ENCODE measurements at regions not wholly inside any gene's neighbourhood (a gene's known extent, or its start where the extent isn't known, plus 50 kb on each side); places are given as distances from the start of the nearest gene placed in this dataset.

DNA sequence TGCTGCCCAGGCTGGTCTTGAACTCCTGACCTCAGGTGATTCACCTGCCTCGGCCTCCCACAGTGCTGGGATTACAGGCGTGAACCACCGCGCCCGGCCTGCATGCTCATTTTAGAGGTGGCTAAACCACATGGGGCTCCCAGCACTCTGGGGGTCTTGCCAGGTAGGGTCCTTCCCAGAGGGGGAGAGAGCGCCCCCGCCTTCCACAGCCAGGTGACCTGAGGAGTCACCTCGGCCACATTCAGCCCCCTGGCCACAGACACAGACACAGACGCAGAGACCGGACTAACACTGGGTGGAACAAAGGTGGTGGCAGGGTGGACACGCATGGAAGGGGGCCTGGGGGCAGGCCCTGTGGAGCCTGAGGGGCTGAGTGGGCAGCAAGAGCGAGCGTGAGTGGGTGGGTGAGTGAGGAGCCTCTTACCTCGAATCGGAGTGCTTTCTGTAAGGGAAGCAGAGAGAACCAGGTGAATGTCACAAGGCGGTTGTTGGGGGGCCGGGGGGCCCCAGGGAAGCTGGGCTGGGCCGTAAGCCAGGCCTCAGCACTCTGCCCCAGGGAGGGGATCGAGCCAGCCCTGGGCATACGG is 80.1 kb downstream of the PTPRS start:
- TF ChIP-seq ZFP3 (CRISPR knock-in tag; IDR thresholded peaks at IDR 0.05) (no peak), RARB (CRISPR knock-in tag; IDR thresholded peaks at IDR 0.05) (no peak), SNAI2 (CRISPR knock-in tag; IDR thresholded peaks at IDR 0.05) (no peak), ZFP30 (CRISPR knock-in tag; IDR thresholded peaks at IDR 0.05) (no peak), CSDC2 (CRISPR knock-in tag; IDR thresholded peaks at IDR 0.05) (no peak)
- no peak for ATAC-seq

DNA sequence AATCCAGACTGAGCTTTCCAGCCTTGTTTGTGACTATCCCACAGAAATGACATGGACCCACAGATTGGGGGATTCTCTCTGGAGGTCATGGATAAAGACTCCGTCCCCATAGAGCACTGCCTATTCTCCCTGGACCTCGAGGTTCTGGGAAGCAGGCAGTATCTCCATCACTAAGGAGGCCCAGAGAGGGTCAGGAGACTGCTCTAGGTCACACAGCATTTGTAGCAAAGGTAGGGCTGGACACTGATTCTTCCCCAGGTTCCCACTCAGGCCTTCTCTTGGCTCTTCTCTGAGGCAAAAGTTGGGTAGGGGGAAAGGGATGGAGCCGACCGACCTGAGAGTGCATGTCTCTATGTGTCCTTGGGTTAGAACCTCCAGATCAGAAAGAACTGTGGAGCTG is 80.9 kb downstream of the PTPRS start:
- ATAC-seq, result no peak
- no peak for TF ChIP-seq CSDC2 (CRISPR knock-in tag; IDR thresholded peaks at IDR 0.05)

DNA sequence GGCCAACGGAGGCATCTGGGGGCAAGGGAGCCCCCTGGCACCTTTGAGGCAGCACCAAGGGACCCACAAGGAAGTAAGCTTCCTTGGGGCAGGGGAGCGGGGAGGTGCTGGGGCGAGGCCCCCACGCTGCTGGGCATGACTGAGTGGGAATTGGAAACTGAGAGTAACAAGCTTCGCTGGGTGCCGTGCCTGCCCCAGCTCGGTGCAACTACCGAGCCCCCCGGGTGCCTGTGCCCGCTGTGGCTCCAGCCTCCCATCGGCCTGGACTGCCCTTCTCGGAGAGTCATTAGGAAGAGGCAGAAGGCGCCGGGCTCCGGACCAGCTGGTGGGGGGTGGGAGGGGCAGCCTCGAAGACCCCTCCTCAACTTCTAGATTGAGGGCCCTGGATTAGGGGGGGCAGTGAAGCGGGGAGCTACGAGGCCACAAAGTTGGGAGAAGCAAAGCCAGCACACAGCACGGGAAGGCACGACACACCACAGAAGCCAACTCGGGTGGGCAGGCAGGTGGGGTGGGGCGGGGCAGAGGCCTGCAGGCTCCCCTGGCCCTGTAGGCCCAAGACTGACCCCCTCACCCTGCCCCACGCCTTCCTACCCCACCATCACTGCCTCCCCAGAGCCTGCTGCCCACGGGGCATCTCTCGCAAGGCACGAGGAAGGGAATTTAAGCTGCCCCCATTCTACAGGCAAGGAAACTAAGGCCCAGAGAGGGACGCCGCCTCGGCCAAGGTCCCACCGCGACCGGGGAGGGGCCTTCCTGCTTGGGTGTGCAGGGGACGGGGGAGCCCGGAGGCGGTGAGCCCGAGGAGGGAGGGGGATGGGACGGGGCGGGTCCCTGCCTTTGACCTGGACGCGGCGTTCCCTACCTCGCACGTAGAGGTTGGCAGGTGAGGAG is 83.2 kb downstream of the PTPRS start:
- no peak for ATAC-seq
- TF ChIP-seq, protein P1, sequence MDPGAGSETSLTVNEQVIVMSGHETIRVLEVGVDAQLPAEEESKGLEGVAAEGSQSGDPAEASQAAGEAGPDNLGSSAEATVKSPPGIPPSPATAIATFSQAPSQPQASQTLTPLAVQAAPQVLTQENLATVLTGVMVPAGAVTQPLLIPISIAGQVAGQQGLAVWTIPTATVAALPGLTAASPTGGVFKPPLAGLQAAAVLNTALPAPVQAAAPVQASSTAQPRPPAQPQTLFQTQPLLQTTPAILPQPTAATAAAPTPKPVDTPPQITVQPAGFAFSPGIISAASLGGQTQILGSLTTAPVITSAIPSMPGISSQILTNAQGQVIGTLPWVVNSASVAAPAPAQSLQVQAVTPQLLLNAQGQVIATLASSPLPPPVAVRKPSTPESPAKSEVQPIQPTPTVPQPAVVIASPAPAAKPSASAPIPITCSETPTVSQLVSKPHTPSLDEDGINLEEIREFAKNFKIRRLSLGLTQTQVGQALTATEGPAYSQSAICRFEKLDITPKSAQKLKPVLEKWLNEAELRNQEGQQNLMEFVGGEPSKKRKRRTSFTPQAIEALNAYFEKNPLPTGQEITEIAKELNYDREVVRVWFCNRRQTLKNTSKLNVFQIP (CRISPR knock-in tag; IDR thresholded peaks at IDR 0.05; ENCODE audit: borderline replicate concordance, low read depth), result no peak
- no peak for TF ChIP-seq BACH2 (CRISPR knock-in tag; IDR thresholded peaks at IDR 0.05; ENCODE audit: borderline replicate concordance)
- TF ChIP-seq, protein P2, sequence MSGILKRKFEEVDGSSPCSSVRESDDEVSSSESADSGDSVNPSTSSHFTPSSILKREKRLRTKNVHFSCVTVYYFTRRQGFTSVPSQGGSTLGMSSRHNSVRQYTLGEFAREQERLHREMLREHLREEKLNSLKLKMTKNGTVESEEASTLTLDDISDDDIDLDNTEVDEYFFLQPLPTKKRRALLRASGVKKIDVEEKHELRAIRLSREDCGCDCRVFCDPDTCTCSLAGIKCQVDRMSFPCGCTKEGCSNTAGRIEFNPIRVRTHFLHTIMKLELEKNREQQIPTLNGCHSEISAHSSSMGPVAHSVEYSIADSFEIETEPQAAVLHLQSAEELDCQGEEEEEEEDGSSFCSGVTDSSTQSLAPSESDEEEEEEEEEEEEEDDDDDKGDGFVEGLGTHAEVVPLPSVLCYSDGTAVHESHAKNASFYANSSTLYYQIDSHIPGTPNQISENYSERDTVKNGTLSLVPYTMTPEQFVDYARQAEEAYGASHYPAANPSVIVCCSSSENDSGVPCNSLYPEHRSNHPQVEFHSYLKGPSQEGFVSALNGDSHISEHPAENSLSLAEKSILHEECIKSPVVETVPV (CRISPR knock-in tag; IDR thresholded peaks at IDR 0.05), result no peak
- no peak for TF ChIP-seq ISL1 (CRISPR knock-in tag; IDR thresholded peaks at IDR 0.05)
- TF ChIP-seq, protein P3, sequence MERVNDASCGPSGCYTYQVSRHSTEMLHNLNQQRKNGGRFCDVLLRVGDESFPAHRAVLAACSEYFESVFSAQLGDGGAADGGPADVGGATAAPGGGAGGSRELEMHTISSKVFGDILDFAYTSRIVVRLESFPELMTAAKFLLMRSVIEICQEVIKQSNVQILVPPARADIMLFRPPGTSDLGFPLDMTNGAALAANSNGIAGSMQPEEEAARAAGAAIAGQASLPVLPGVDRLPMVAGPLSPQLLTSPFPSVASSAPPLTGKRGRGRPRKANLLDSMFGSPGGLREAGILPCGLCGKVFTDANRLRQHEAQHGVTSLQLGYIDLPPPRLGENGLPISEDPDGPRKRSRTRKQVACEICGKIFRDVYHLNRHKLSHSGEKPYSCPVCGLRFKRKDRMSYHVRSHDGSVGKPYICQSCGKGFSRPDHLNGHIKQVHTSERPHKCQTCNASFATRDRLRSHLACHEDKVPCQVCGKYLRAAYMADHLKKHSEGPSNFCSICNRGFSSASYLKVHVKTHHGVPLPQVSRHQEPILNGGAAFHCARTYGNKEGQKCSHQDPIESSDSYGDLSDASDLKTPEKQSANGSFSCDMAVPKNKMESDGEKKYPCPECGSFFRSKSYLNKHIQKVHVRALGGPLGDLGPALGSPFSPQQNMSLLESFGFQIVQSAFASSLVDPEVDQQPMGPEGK (CRISPR knock-in tag; IDR thresholded peaks at IDR 0.05; ENCODE audit: borderline replicate concordance), result no peak
- no peak for TF ChIP-seq ZNF565 (CRISPR knock-in tag; conservative IDR thresholded peaks at IDR 0.05; ENCODE audit: low read depth)
- TF ChIP-seq ZFP3 (CRISPR knock-in tag; IDR thresholded peaks at IDR 0.05), result no peak
- TF ChIP-seq OSR1 (CRISPR knock-in tag; IDR thresholded peaks at IDR 0.05), result no peak
- no peak for TF ChIP-seq TOX (CRISPR knock-in tag; IDR thresholded peaks at IDR 0.05; ENCODE audit: borderline replicate concordance)
- no peak for TF ChIP-seq RARB (CRISPR knock-in tag; IDR thresholded peaks at IDR 0.05)
- no peak for TF ChIP-seq TSHZ2 (CRISPR knock-in tag; IDR thresholded peaks at IDR 0.05)
- TF ChIP-seq ZFP30 (CRISPR knock-in tag; IDR thresholded peaks at IDR 0.05), result no peak
- TF ChIP-seq ZNF8 (CRISPR knock-in tag; IDR thresholded peaks at IDR 0.05), result no peak
- no peak for TF ChIP-seq TCF4 (CRISPR knock-in tag; IDR thresholded peaks at IDR 0.05; ENCODE audit: borderline replicate concordance)
- TF ChIP-seq SNAI2 (CRISPR knock-in tag; IDR thresholded peaks at IDR 0.05), result no peak
- TF ChIP-seq ESRRG (CRISPR knock-in tag; IDR thresholded peaks at IDR 0.05), result no peak
- TF ChIP-seq GLIS3 (CRISPR knock-in tag; IDR thresholded peaks at IDR 0.05), result no peak

DNA sequence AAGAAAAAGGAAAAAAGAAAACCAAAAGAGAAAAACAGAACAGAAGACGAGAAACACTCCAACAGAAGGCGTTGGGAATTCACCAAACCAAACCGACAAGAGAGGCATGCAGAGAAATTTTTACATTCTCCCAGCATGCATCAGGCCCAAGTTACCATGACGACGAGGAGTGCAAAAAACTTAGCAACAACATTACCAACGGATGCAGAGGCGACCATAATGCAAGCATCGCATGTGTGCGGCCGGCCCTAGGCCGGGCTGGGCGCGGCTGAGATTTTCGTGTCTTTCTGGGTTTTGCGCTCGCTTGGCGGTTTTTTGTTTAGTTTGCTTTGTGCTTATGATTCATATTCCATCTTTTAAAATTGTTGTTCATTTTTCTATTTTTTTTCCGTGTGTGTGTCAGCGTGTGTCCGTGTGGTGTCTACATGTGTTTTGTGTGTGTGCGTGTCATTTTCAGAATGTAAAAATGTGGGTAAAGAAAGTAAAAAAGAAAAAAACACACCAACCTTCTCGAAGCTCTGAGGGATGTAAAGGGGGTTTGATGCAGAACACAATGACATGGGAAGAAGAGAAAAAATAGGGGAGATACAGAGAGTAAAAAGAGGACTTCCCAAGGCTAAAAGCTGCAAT is 84.9 kb downstream of the PTPRS start:
- no peak for ATAC-seq
- no peak for TF ChIP-seq ESRRG (CRISPR knock-in tag; IDR thresholded peaks at IDR 0.05)
- TF ChIP-seq ZNF8 (CRISPR knock-in tag; IDR thresholded peaks at IDR 0.05), result no peak
- TF ChIP-seq OSR1 (CRISPR knock-in tag; IDR thresholded peaks at IDR 0.05), result no peak
- no peak for TF ChIP-seq RARB (CRISPR knock-in tag; IDR thresholded peaks at IDR 0.05)
- no peak for TF ChIP-seq ZFP3 (CRISPR knock-in tag; IDR thresholded peaks at IDR 0.05)
- TF ChIP-seq, protein P1 (CRISPR knock-in tag; IDR thresholded peaks at IDR 0.05; ENCODE audit: borderline replicate concordance, low read depth), result no peak
- TF ChIP-seq ARNTL (CRISPR knock-in tag; IDR thresholded peaks at IDR 0.05; ENCODE audit: borderline replicate concordance, low read depth), result no peak
- TF ChIP-seq CSDC2 (CRISPR knock-in tag; IDR thresholded peaks at IDR 0.05), result no peak
- TF ChIP-seq, protein P3 (CRISPR knock-in tag; IDR thresholded peaks at IDR 0.05; ENCODE audit: borderline replicate concordance), result no peak
- no peak for TF ChIP-seq ZFP30 (CRISPR knock-in tag; IDR thresholded peaks at IDR 0.05)
- no peak for TF ChIP-seq PPARA (CRISPR knock-in tag; IDR thresholded peaks at IDR 0.05; ENCODE audit: borderline replicate concordance)
- no peak for TF ChIP-seq ZNF70 (CRISPR knock-in tag; IDR thresholded peaks at IDR 0.05)
- TF ChIP-seq SNAI2 (CRISPR knock-in tag; IDR thresholded peaks at IDR 0.05), result no peak
